DOHH2 (cell line): ENCODE measurements at regions not wholly inside any gene's neighbourhood (a gene's known extent, or its start where the extent isn't known, plus 50 kb on each side); places are given as distances from the start of the nearest gene placed in this dataset.

Source experiments
- CTCF ChIP-seq: fragments of 200-600 bp; sonication (generic); IDR thresholded peaks from one replicate; pipeline ENCODE4 v1.5.1; 2014; ENCODE audit warnings: antibody characterized with exemption, mild to moderate bottlenecking, low read depth, low read length; ENCODE audit not compliant: poor library complexity, severe bottlenecking
- EZH2phosphoT487 ChIP-seq: fragments of 200-600 bp; sonication (generic); IDR thresholded peaks from 2 replicates; pipeline ENCODE4 v1.6.1; 2017; ENCODE audit warnings: borderline replicate concordance, mild to moderate bottlenecking, antibody characterized with exemption, low read length, moderate library complexity, mixed read lengths

DNA sequence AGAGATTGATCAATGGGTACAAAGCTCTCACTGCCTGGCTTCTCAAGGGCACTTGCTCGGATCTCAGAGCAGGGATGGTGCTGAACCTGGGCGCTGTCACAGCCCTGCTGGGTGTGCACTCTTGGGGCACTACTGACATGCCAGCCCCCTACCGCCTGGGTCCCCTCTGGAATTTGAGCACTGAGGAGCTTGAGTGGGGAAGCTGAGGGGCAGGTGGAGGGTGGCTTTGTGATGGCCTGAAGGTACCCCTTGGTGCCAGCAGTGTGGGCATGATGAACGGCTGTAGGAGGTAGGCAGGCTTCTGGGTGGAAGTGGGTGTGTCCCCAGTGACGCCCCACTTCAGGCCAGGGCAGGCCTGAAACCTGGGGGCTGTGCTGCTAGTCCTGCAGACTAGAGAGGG is 379.1 kb upstream of the GRID2 start:
- TF ChIP-seq CTCF (no peak), EZH2phosphoT487 (no peak)
